ENCODE measurements at regions not wholly inside any gene's neighbourhood (a gene's known extent, or its start where the extent isn't known, plus 50 kb on each side); places are given as distances from the start of the nearest gene placed in this dataset.

GRCh38 chr15:91741986-91742385, 111.5 kb upstream of the SLCO3A1 start:
- no peaks in the 10 kb centered on the region for H3K9me3 Mint-ChIP-seq (ENCODE audit: unreplicated experiment)
- no TSS peak for BruUV-seq (replicated peaks)
- peaks cover 10% of the 10 kb centered on the region for H3K27me3 Mint-ChIP-seq (ENCODE audit: insufficient read depth, unreplicated experiment)
- H3K27me3 ChIP-seq (replicated peaks; ENCODE audit: control insufficient read depth, insufficient read depth, low read length): no peaks in the 10 kb centered on the region
- no peak overlapping the region for H3K27ac Mint-ChIP-seq (ENCODE audit: unreplicated experiment)
- H3K36me3 Mint-ChIP-seq (ENCODE audit: insufficient read depth, unreplicated experiment): no peaks in the 10 kb centered on the region
- H3K4me3 ChIP-seq (ENCODE audit: low read depth, low read length): no peak overlapping the region
- no peaks in the 10 kb centered on the region for H3K36me3 ChIP-seq (ENCODE audit: control insufficient read depth, insufficient read depth, low read length)
- no peaks in the 10 kb centered on the region for H3K4me1 Mint-ChIP-seq (ENCODE audit: low read depth, unreplicated experiment)
- no peak for DNase-seq
- intact Hi-C loops (cut with micrococcal nuclease; ENCODE audit: unreplicated experiment): no loop called here
- TF ChIP-seq CTCF (IDR thresholded peaks at IDR 0.05; ENCODE audit: insufficient read depth in 1 of 2, low read depth in 1 of 2, low read length in 1 of 2, severe bottlenecking in 1 of 2, unreplicated experiment in 1 of 2): no peak
- no peaks in the 10 kb centered on the region for H3K9me3 ChIP-seq
- ChIA-PET POLR2A (no interaction called here), CTCF (no interaction called here)
- H3K4me3 Mint-ChIP-seq (ENCODE audit: unreplicated experiment): no peak overlapping the region
- H3K4me1 ChIP-seq: no peaks in the 10 kb centered on the region

GRCh38 chr15:91751611-91752010, 101.9 kb upstream of the SLCO3A1 start:
- POLR2A ChIA-PET: no interaction called here

GRCh38 chr15:91752081-91752785, 101.3 kb upstream of the SLCO3A1 start:
- no peak for TF ChIP-seq CTCF (IDR thresholded peaks at IDR 0.05; ENCODE audit: insufficient read depth in 1 of 2, low read depth in 1 of 2, low read length in 1 of 2, severe bottlenecking in 1 of 2, unreplicated experiment in 1 of 2)
- no peaks in the 10 kb centered on the region for H3K4me1 ChIP-seq
- H3K4me3 ChIP-seq (ENCODE audit: low read depth, low read length): no peak overlapping the region
- H3K9me3 ChIP-seq: no peaks in the 10 kb centered on the region
- DNase-seq: no peak
- ChIA-PET CTCF (no interaction called here), POLR2A (no interaction called here)
- intact Hi-C loops (cut with micrococcal nuclease; ENCODE audit: unreplicated experiment): no loop called here
- H3K27me3 ChIP-seq (replicated peaks; ENCODE audit: control insufficient read depth, insufficient read depth, low read length): no peaks in the 10 kb centered on the region
- no peaks in the 10 kb centered on the region for H3K4me1 Mint-ChIP-seq (ENCODE audit: low read depth, unreplicated experiment)
- H3K36me3 ChIP-seq (ENCODE audit: control insufficient read depth, insufficient read depth, low read length): no peaks in the 10 kb centered on the region
- H3K4me3 Mint-ChIP-seq (ENCODE audit: unreplicated experiment): no peak overlapping the region
- H3K36me3 Mint-ChIP-seq (ENCODE audit: insufficient read depth, unreplicated experiment): no peaks in the 10 kb centered on the region
- H3K27me3 Mint-ChIP-seq (ENCODE audit: insufficient read depth, unreplicated experiment): no peaks in the 10 kb centered on the region
- BruUV-seq (replicated peaks): no TSS peak
- no peak overlapping the region for H3K27ac Mint-ChIP-seq (ENCODE audit: unreplicated experiment)
- peaks cover 22% of the 10 kb centered on the region for H3K9me3 Mint-ChIP-seq (ENCODE audit: unreplicated experiment)

More at GRCh38 chr15:91751611-91752010, 101.9 kb upstream of the SLCO3A1 start:
- Histone ChIP-seq H3K4me3 (ENCODE audit: low read depth, low read length) (no peak overlapping the region), H3K9me3 (no peaks in the 10 kb centered on the region), H3K27me3 (replicated peaks; ENCODE audit: control insufficient read depth, insufficient read depth, low read length) (no peaks in the 10 kb centered on the region), H3K4me1 (no peaks in the 10 kb centered on the region), H3K36me3 (ENCODE audit: control insufficient read depth, insufficient read depth, low read length) (no peaks in the 10 kb centered on the region)
- H3K4me3 Mint-ChIP-seq (ENCODE audit: unreplicated experiment): no peak overlapping the region
- H3K27me3 Mint-ChIP-seq (ENCODE audit: insufficient read depth, unreplicated experiment): no peaks in the 10 kb centered on the region
- BruUV-seq (replicated peaks): no TSS peak
- no peak for TF ChIP-seq CTCF (IDR thresholded peaks at IDR 0.05; ENCODE audit: insufficient read depth in 1 of 2, low read depth in 1 of 2, low read length in 1 of 2, severe bottlenecking in 1 of 2, unreplicated experiment in 1 of 2)
- H3K4me1 Mint-ChIP-seq (ENCODE audit: low read depth, unreplicated experiment): no peaks in the 10 kb centered on the region
- CTCF ChIA-PET: no interaction called here
- H3K9me3 Mint-ChIP-seq (ENCODE audit: unreplicated experiment): peaks cover 22% of the 10 kb centered on the region
- no peak overlapping the region for H3K27ac Mint-ChIP-seq (ENCODE audit: unreplicated experiment)
- intact Hi-C loops (cut with micrococcal nuclease; ENCODE audit: unreplicated experiment): no loop called here
- no peak for DNase-seq
- H3K36me3 Mint-ChIP-seq (ENCODE audit: insufficient read depth, unreplicated experiment): no peaks in the 10 kb centered on the region
